Glutamatergic neuron (in vitro differentiated cells): ENCODE measurements at regions not wholly inside any gene's neighbourhood (a gene's known extent, or its start where the extent isn't known, plus 50 kb on each side); places are given as distances from the start of the nearest gene placed in this dataset.

Experiments used
- DNase-seq: peaks from one replicate; pipeline ENCODE4 v3.0.0; 2022
- H3K27ac Mint-ChIP-seq: one replicate; pipeline ENCODE4 v1.8.0; 2020; ENCODE audit warnings: mild to moderate bottlenecking, mixed read lengths, inconsistent platforms; ENCODE audit not compliant: unreplicated experiment
- H3K27me3 Mint-ChIP-seq: one replicate; pipeline ENCODE4 v1.8.0; 2020; ENCODE audit warnings: mild to moderate bottlenecking, moderate library complexity, mixed read lengths, inconsistent platforms; ENCODE audit not compliant: unreplicated experiment
- H3K36me3 Mint-ChIP-seq: one replicate; pipeline ENCODE4 v1.8.0; 2020; ENCODE audit warnings: mild to moderate bottlenecking, mixed read lengths, inconsistent platforms; ENCODE audit not compliant: unreplicated experiment
- H3K4me1 Mint-ChIP-seq: one replicate; pipeline ENCODE4 v1.8.0; 2020; ENCODE audit warnings: mild to moderate bottlenecking, low read depth, mixed read lengths, inconsistent platforms; ENCODE audit not compliant: unreplicated experiment
- H3K4me3 Mint-ChIP-seq: one replicate; pipeline ENCODE4 v1.8.0; 2020; ENCODE audit warnings: mild to moderate bottlenecking, mixed read lengths, inconsistent platforms; ENCODE audit not compliant: unreplicated experiment
- H3K9me3 Mint-ChIP-seq: one replicate; pipeline ENCODE4 v1.8.0; 2020; ENCODE audit warnings: mild to moderate bottlenecking, moderate library complexity, mixed read lengths, inconsistent platforms; ENCODE audit not compliant: unreplicated experiment
- CTCF ChIP-seq: fragments of 200-600 bp; sonication (generic); IDR thresholded peaks from one replicate; pipeline ENCODE4 v1.5.0; 2021; ENCODE audit not compliant: partially characterized antibody, unreplicated experiment

GRCh38 chr11:45432100-45432499 lies 146.0 kb upstream of the SYT13 start:
- Mint-ChIP-seq H3K27ac (no peak overlapping the region), H3K9me3 (no peaks in the 10 kb centered on the region), H3K4me1 (peaks cover 4% of the 10 kb centered on the region), H3K4me3 (no peak overlapping the region), H3K36me3 (peaks cover 5% of the 10 kb centered on the region), H3K27me3 (peaks cover 6% of the 10 kb centered on the region)
- TF ChIP-seq CTCF, result no peak
- DNase-seq, result no peak

GRCh38 chr11:45431046-45432018 lies 145.2 kb upstream of the SYT13 start:
- H3K27ac Mint-ChIP-seq, result no peak overlapping the region
- TF ChIP-seq CTCF, result no peak

GRCh38 chr11:45430361-45430760 lies 144.2 kb upstream of the SYT13 start:
- TF ChIP-seq CTCF, result no peak
- Mint-ChIP-seq H3K27ac (no peak overlapping the region), H3K4me3 (no peak overlapping the region), H3K4me1 (peaks cover 4% of the 10 kb centered on the region), H3K27me3 (peaks cover 6% of the 10 kb centered on the region), H3K9me3 (no peaks in the 10 kb centered on the region), H3K36me3 (no peaks in the 10 kb centered on the region)
- no peak for DNase-seq

More at GRCh38 chr11:45431046-45432018, 145.2 kb upstream of the SYT13 start:
- Mint-ChIP-seq H3K36me3 (peaks cover 3% of the 10 kb centered on the region), H3K27me3 (peaks cover 6% of the 10 kb centered on the region), H3K9me3 (no peaks in the 10 kb centered on the region), H3K4me3 (no peak overlapping the region), H3K4me1 (peaks cover 4% of the 10 kb centered on the region)
- no peak for DNase-seq

- Mint-ChIP-seq H3K36me3 (no peaks in the 10 kb centered on the region), H3K9me3 (no peaks in the 10 kb centered on the region), H3K4me3 (no peak overlapping the region), H3K27me3 (peaks cover 1% of the 10 kb centered on the region), H3K4me1 (peaks cover 4% of the 10 kb centered on the region), H3K27ac (no peak overlapping the region)
- DNase-seq, result no peak
- TF ChIP-seq CTCF, result no peak
Measured at GRCh38 chr11:45429719-45430118, 143.6 kb upstream of the SYT13 start.
